ENCODE measurements at regions not wholly inside any gene's neighbourhood (a gene's known extent, or its start where the extent isn't known, plus 50 kb on each side); places are given as distances from the start of the nearest gene placed in this dataset.

- Histone ChIP-seq H3K27me3 (no peaks in the 10 kb centered on the region), H3K4me1 (no peaks in the 10 kb centered on the region), H3K4me3 (no peak overlapping the region), H3K27ac (no peak overlapping the region), H3K9me3 (no peaks in the 10 kb centered on the region), H3K36me3 (no peaks in the 10 kb centered on the region)
- TF ChIP-seq CTCF (IDR thresholded peaks at IDR 0.05) = no peak
- intact Hi-C loops (cut with DNase I; ENCODE audit: low total_unique reads) = no loop called here
- no peak for DNase-seq
These were observed 151.1 kb upstream of the JAG1 start for GRCh38 chr20:10824750-10825500.

- TF ChIP-seq CTCF (IDR thresholded peaks at IDR 0.05) = no peak
- H3K4me1 ChIP-seq = no peaks in the 10 kb centered on the region
- intact Hi-C loops (cut with DNase I; ENCODE audit: low total_unique reads) = no loop called here
- H3K27ac ChIP-seq = no peak overlapping the region
- no peaks in the 10 kb centered on the region for H3K36me3 ChIP-seq
- DNase-seq = no peak
- no peak overlapping the region for H3K4me3 ChIP-seq
- H3K27me3 ChIP-seq = no peaks in the 10 kb centered on the region
- H3K9me3 ChIP-seq = no peaks in the 10 kb centered on the region
These were observed 152.3 kb upstream of the JAG1 start for GRCh38 chr20:10826111-10826510.

- H3K27me3 ChIP-seq = no peaks in the 10 kb centered on the region
- no peak for TF ChIP-seq CTCF (IDR thresholded peaks at IDR 0.05)
- H3K9me3 ChIP-seq = no peaks in the 10 kb centered on the region
- H3K36me3 ChIP-seq = no peaks in the 10 kb centered on the region
- no peak for DNase-seq
- H3K4me1 ChIP-seq = no peaks in the 10 kb centered on the region
- no peak overlapping the region for H3K27ac ChIP-seq
- H3K4me3 ChIP-seq = no peak overlapping the region
- intact Hi-C loops (cut with DNase I; ENCODE audit: low total_unique reads) = no loop called here
These were observed 154.4 kb upstream of the JAG1 start for GRCh38 chr20:10828180-10828579.

- H3K27ac ChIP-seq = no peak overlapping the region
- H3K27me3 ChIP-seq = no peaks in the 10 kb centered on the region
- DNase-seq = no peak
- H3K36me3 ChIP-seq = no peaks in the 10 kb centered on the region
- no peaks in the 10 kb centered on the region for H3K9me3 ChIP-seq
- intact Hi-C loops (cut with DNase I; ENCODE audit: low total_unique reads) = no loop called here
- no peaks in the 10 kb centered on the region for H3K4me1 ChIP-seq
- no peak overlapping the region for H3K4me3 ChIP-seq
- TF ChIP-seq CTCF (IDR thresholded peaks at IDR 0.05) = no peak
These were observed 158.3 kb upstream of the JAG1 start for GRCh38 chr20:10832141-10832540.

GRCh38 chr20:10837901-10838300 lies 164.1 kb upstream of the JAG1 start:
- no peaks in the 10 kb centered on the region for H3K4me1 ChIP-seq
- TF ChIP-seq CTCF (IDR thresholded peaks at IDR 0.05) = no peak
- intact Hi-C loops (cut with DNase I; ENCODE audit: low total_unique reads) = no loop called here
- no peak overlapping the region for H3K27ac ChIP-seq
- no peaks in the 10 kb centered on the region for H3K36me3 ChIP-seq
- H3K27me3 ChIP-seq = no peaks in the 10 kb centered on the region
- H3K4me3 ChIP-seq = no peak overlapping the region
- peaks cover 4 to 6% (median 5%) of the 10 kb centered on the region in 3 donors for H3K9me3 ChIP-seq
- no peak for DNase-seq

All from tibial artery (tissue), 4 donors.